ENCODE measurements at regions not wholly inside any gene's neighbourhood (a gene's known extent, or its start where the extent isn't known, plus 50 kb on each side); places are given as distances from the start of the nearest gene placed in this dataset.

- no peaks in the 10 kb centered on the region for H3K9me3 ChIP-seq (ENCODE audit: low read depth)
- no peaks in the 10 kb centered on the region for H3K36me3 ChIP-seq (ENCODE audit: low read depth)
- H3K4me2 ChIP-seq (ENCODE audit: unreplicated experiment), result no peak overlapping the region
- DNase-seq, result no peak
- TF ChIP-seq EZH2phosphoT487 (IDR thresholded peaks at IDR 0.05; ENCODE audit: insufficient read depth, low read depth) (no peak), EZH2 (IDR thresholded peaks at IDR 0.05; ENCODE audit: insufficient read depth, poor library complexity, severe bottlenecking) (no peak)
- no peaks in the 10 kb centered on the region for H4K20me1 ChIP-seq (ENCODE audit: insufficient read depth)
- H3F3A ChIP-seq (ENCODE audit: insufficient read depth), result no peaks in the 10 kb centered on the region
- H3K27ac ChIP-seq, result no peak overlapping the region
- in situ Hi-C loops (cut with MboI), result no loop called here
- H3K4me1 ChIP-seq (ENCODE audit: insufficient read depth), result no peaks in the 10 kb centered on the region
- H3K79me2 ChIP-seq (ENCODE audit: insufficient read depth), result no peaks in the 10 kb centered on the region
- no peak overlapping the region for H3K4me3 ChIP-seq
- H3K9ac ChIP-seq, result no peak overlapping the region
- no peaks in the 10 kb centered on the region for H3K9me2 ChIP-seq (ENCODE audit: insufficient read depth)
- no peak overlapping the region for H2AFZ ChIP-seq
- H3K27me3 ChIP-seq (replicated peaks; ENCODE audit: insufficient read depth), result no peaks in the 10 kb centered on the region
- 70 to 83% methylated on average over 19 to 23 of the region's 23 CpGs for WGBS, 2 experiments (ENCODE audit: low coverage in 1 of 2, low lambda C conversion rate in 2 of 2, missing lambda C conversion rate in 2 of 2)
Observed at GRCh38 chr2:81194581-81194980, 890.0 kb upstream of the LRRTM1 start.

GRCh38 chr2:81194176-81194575, 889.6 kb upstream of the LRRTM1 start:
- no peaks in the 10 kb centered on the region for H3K9me3 ChIP-seq (ENCODE audit: low read depth)
- no peak for DNase-seq
- in situ Hi-C loops (cut with MboI), result no loop called here
- H3K36me3 ChIP-seq (ENCODE audit: low read depth), result no peaks in the 10 kb centered on the region
- H3F3A ChIP-seq (ENCODE audit: insufficient read depth), result no peaks in the 10 kb centered on the region
- no peak for TF ChIP-seq EZH2 (IDR thresholded peaks at IDR 0.05; ENCODE audit: insufficient read depth, poor library complexity, severe bottlenecking)
- no peak for TF ChIP-seq EZH2phosphoT487 (IDR thresholded peaks at IDR 0.05; ENCODE audit: insufficient read depth, low read depth)
- 66 to 75% methylated on average over 23 to 30 of the region's 30 CpGs for WGBS, 2 experiments (ENCODE audit: low coverage in 1 of 2, low lambda C conversion rate in 2 of 2, missing lambda C conversion rate in 2 of 2)
- H2AFZ ChIP-seq, result no peak overlapping the region
- H3K27ac ChIP-seq, result no peak overlapping the region
- H3K4me1 ChIP-seq (ENCODE audit: insufficient read depth), result no peaks in the 10 kb centered on the region
- H3K9me2 ChIP-seq (ENCODE audit: insufficient read depth), result no peaks in the 10 kb centered on the region
- H3K9ac ChIP-seq, result no peak overlapping the region
- H3K27me3 ChIP-seq (replicated peaks; ENCODE audit: insufficient read depth), result no peaks in the 10 kb centered on the region
- no peak overlapping the region for H3K4me2 ChIP-seq (ENCODE audit: unreplicated experiment)
- H3K79me2 ChIP-seq (ENCODE audit: insufficient read depth), result no peaks in the 10 kb centered on the region
- no peak overlapping the region for H3K4me3 ChIP-seq
- no peaks in the 10 kb centered on the region for H4K20me1 ChIP-seq (ENCODE audit: insufficient read depth)

DNA sequence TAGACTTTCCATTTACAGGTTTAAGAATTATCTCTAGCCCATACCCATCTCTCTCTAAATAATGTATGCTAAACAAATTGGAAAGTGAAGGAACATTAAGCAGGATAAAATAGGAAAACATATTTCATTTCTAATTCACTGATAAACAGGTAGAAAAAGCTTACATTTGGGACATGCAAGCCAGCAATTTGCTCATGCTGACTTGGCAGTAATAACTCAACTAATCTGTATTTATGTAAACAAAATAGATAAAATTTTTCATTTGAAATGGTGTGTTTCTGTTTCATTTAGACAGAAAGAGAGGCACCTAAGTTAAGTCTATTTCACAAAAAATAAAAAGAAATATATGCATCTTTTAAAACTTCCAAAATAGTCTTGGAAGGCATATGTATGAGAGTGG, 877.3 kb upstream of the LRRTM1 start:
- no peak for TF ChIP-seq EZH2phosphoT487 (IDR thresholded peaks at IDR 0.05; ENCODE audit: insufficient read depth, low read depth)
- no peak for TF ChIP-seq EZH2 (IDR thresholded peaks at IDR 0.05; ENCODE audit: insufficient read depth, poor library complexity, severe bottlenecking)
- Histone ChIP-seq H3K79me2 (ENCODE audit: insufficient read depth) (no peaks in the 10 kb centered on the region), H3K4me2 (ENCODE audit: unreplicated experiment) (no peak overlapping the region), H3K27me3 (replicated peaks; ENCODE audit: insufficient read depth) (no peaks in the 10 kb centered on the region), H3K36me3 (ENCODE audit: low read depth) (no peaks in the 10 kb centered on the region), H3F3A (ENCODE audit: insufficient read depth) (no peaks in the 10 kb centered on the region), H3K9ac (no peak overlapping the region), H3K4me1 (ENCODE audit: insufficient read depth) (no peaks in the 10 kb centered on the region), H4K20me1 (ENCODE audit: insufficient read depth) (no peaks in the 10 kb centered on the region), H3K4me3 (no peak overlapping the region), H3K9me2 (ENCODE audit: insufficient read depth) (no peaks in the 10 kb centered on the region), H3K27ac (no peak overlapping the region), H3K9me3 (ENCODE audit: low read depth) (no peaks in the 10 kb centered on the region), H2AFZ (no peak overlapping the region)
- DNase-seq, result no peak
- in situ Hi-C loops (cut with MboI), result no loop called here

DNA sequence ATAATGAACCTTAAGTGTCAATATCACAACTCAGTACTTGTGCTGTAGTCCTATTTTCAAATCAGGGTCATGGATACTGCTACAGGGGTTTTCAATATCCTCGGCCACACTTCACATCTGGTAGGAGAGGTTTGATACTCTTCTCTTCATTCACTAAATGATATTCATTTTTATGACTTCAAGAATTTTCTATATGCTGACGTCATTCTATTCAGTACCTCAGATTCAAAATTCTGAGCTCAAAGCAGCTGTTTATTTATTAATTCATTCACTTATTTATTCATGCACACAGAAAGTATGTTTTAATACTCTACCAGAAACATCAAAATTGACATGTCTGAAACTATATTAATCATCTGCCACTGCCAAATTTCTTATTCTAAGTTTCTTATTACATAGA, 866.9 kb upstream of the LRRTM1 start:
- no peak for TF ChIP-seq EZH2phosphoT487 (IDR thresholded peaks at IDR 0.05; ENCODE audit: insufficient read depth, low read depth)
- no peak for TF ChIP-seq EZH2 (IDR thresholded peaks at IDR 0.05; ENCODE audit: insufficient read depth, poor library complexity, severe bottlenecking)
- in situ Hi-C loops (cut with MboI), result no loop called here
- no peaks in the 10 kb centered on the region for H3K36me3 ChIP-seq (ENCODE audit: low read depth)
- no peak overlapping the region for H3K4me3 ChIP-seq
- no peaks in the 10 kb centered on the region for H3K27me3 ChIP-seq (replicated peaks; ENCODE audit: insufficient read depth)
- H3K4me2 ChIP-seq (ENCODE audit: unreplicated experiment), result no peak overlapping the region
- no peak overlapping the region for H2AFZ ChIP-seq
- H3K4me1 ChIP-seq (ENCODE audit: insufficient read depth), result no peaks in the 10 kb centered on the region
- no peak for DNase-seq
- no peaks in the 10 kb centered on the region for H3F3A ChIP-seq (ENCODE audit: insufficient read depth)
- H3K9ac ChIP-seq, result no peak overlapping the region
- no peaks in the 10 kb centered on the region for H3K9me3 ChIP-seq (ENCODE audit: low read depth)
- WGBS, 2 experiments (ENCODE audit: low coverage in 1 of 2, low lambda C conversion rate in 2 of 2, missing lambda C conversion rate in 2 of 2), result 2 to 5% methylated on average over 2 of the region's 2 CpGs
- H3K9me2 ChIP-seq (ENCODE audit: insufficient read depth), result no peaks in the 10 kb centered on the region
- no peak overlapping the region for H3K27ac ChIP-seq
- no peaks in the 10 kb centered on the region for H3K79me2 ChIP-seq (ENCODE audit: insufficient read depth)
- H4K20me1 ChIP-seq (ENCODE audit: insufficient read depth), result no peaks in the 10 kb centered on the region

- Histone ChIP-seq H3K4me2 (ENCODE audit: unreplicated experiment) (no peak overlapping the region), H2AFZ (no peak overlapping the region), H3F3A (ENCODE audit: insufficient read depth) (no peaks in the 10 kb centered on the region), H3K36me3 (ENCODE audit: low read depth) (no peaks in the 10 kb centered on the region), H3K9me3 (ENCODE audit: low read depth) (no peaks in the 10 kb centered on the region), H3K4me3 (no peak overlapping the region), H3K79me2 (ENCODE audit: insufficient read depth) (no peaks in the 10 kb centered on the region), H3K27me3 (replicated peaks; ENCODE audit: insufficient read depth) (no peaks in the 10 kb centered on the region), H3K9me2 (ENCODE audit: insufficient read depth) (no peaks in the 10 kb centered on the region), H3K9ac (no peak overlapping the region), H3K4me1 (ENCODE audit: insufficient read depth) (no peaks in the 10 kb centered on the region), H4K20me1 (ENCODE audit: insufficient read depth) (no peaks in the 10 kb centered on the region), H3K27ac (no peak overlapping the region)
- 8 to 12% methylated on average over 3 of the region's 3 CpGs for WGBS, 2 experiments (ENCODE audit: low coverage in 1 of 2, low lambda C conversion rate in 2 of 2, missing lambda C conversion rate in 2 of 2)
- TF ChIP-seq EZH2 (IDR thresholded peaks at IDR 0.05; ENCODE audit: insufficient read depth, poor library complexity, severe bottlenecking), result no peak
- no peak for TF ChIP-seq EZH2phosphoT487 (IDR thresholded peaks at IDR 0.05; ENCODE audit: insufficient read depth, low read depth)
- in situ Hi-C loops (cut with MboI), result no loop called here
- DNase-seq, result no peak
Observed at GRCh38 chr2:81163583-81163982, 859.0 kb upstream of the LRRTM1 start.

All from GM23248 (cell line).